ENCODE measurements at regions not wholly inside any gene's neighbourhood (a gene's known extent, or its start where the extent isn't known, plus 50 kb on each side); places are given as distances from the start of the nearest gene placed in this dataset.

DNA sequence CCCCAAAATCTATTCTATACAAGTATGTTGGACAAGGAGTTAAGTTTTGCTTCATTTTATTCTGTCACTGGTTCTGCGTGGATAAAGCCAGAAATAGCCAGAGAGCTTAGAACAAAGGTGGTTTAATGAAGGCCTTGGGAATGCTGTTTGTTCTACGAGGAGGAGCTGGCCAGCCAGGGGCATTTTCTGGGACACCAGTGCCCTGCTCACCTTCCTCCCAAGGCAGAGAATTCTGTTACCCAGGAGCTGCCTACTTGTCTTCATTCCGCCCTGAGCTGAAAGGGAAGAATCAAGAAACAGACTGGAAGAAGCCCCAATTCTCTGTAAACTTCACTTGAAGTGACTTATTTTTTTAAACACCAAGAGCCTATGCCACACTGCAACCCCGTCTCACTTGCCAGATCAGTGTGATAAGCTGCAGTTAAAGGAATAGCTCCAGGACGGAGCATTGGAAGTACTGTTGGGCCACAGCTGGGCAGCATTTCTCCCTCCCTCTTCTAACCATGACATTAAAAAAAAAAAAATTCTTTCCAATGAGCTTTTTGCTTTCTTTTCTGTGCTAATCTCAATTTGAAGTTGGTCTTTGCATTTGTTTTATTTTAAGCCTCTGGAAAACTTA is 149.8 kb upstream of the DYNLRB2 start:
- TF ChIP-seq, protein P1, sequence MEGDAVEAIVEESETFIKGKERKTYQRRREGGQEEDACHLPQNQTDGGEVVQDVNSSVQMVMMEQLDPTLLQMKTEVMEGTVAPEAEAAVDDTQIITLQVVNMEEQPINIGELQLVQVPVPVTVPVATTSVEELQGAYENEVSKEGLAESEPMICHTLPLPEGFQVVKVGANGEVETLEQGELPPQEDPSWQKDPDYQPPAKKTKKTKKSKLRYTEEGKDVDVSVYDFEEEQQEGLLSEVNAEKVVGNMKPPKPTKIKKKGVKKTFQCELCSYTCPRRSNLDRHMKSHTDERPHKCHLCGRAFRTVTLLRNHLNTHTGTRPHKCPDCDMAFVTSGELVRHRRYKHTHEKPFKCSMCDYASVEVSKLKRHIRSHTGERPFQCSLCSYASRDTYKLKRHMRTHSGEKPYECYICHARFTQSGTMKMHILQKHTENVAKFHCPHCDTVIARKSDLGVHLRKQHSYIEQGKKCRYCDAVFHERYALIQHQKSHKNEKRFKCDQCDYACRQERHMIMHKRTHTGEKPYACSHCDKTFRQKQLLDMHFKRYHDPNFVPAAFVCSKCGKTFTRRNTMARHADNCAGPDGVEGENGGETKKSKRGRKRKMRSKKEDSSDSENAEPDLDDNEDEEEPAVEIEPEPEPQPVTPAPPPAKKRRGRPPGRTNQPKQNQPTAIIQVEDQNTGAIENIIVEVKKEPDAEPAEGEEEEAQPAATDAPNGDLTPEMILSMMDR (IDR thresholded peaks at IDR 0.05) = no peak
- TF ChIP-seq POLR2A (IDR thresholded peaks at IDR 0.05) (no peak), POLR2AphosphoS5 (IDR thresholded peaks at IDR 0.05) (no peak), EP300 (IDR thresholded peaks at IDR 0.05) (no peak)
